Gastrocnemius medialis (tissue), 4 donors: ENCODE measurements at regions not wholly inside any gene's neighbourhood (a gene's known extent, or its start where the extent isn't known, plus 50 kb on each side); places are given as distances from the start of the nearest gene placed in this dataset.

ENCODE experiments used
- ATAC-seq, 2 donors: fragments of 150-250 bp; one replicate each; pipeline ENCODE4 v1.9.1; 2016
- DNase-seq, 2 donors: peaks; one replicate each; pipeline ENCODE4 v3.0.0-alpha.2; 2019
- H3K27ac ChIP-seq, 4 donors: fragments of 200-600 bp; sonication (generic); 1 replicate in 1 of 4; 2 replicates in 3 of 4; pipeline ENCODE4 v1.5.1; 2016 to 2018; ENCODE audit warnings: mild to moderate bottlenecking in 2 of 4, moderate library complexity in 1 of 4
- H3K27me3 ChIP-seq, 3 donors: fragments of 200-600 bp; sonication (generic) in 2 of 3; 1 replicate in 1 of 3; 2 replicates in 2 of 3; pipeline versions ENCODE4 v1.5.1 to v1.6.0; 2016 to 2019; ENCODE audit warnings: mild to moderate bottlenecking in 1 of 3, moderate library complexity in 1 of 3
- H3K36me3 ChIP-seq, 2 donors: fragments of 200-600 bp; sonication (generic) in 1 of 2; one replicate each; pipeline ENCODE4 v1.5.1; 2017 to 2018
- H3K4me1 ChIP-seq, 2 donors: fragments of 200-600 bp; sonication (generic) in 1 of 2; one replicate each; pipeline ENCODE4 v1.5.1; 2016 to 2017; ENCODE audit warnings: mild to moderate bottlenecking in 2 of 2
- H3K4me3 ChIP-seq, 4 donors: fragments of 200-600 bp; sonication (generic) in 3 of 4; 1 replicate in 1 of 4; 2 replicates in 3 of 4; pipeline ENCODE4 v1.5.1; 2016 to 2019; ENCODE audit warnings: mild to moderate bottlenecking in 2 of 4
- H3K9me3 ChIP-seq, 3 donors: fragments of 200-600 bp; sonication (generic) in 2 of 3; 1 replicate in 1 of 3; 2 replicates in 2 of 3; pipeline ENCODE4 v1.5.1; 2016 to 2019
- POLR2A ChIP-seq, 2 donors: fragments of 450-650 bp; IDR thresholded peaks; one replicate each; pipeline ENCODE4 v1.6.1; 2017; ENCODE audit warnings: antibody characterized with exemption in 2 of 2, mild to moderate bottlenecking in 2 of 2, moderate library complexity in 2 of 2
- in situ Hi-C, 4 donors: fragments of 200-750 bp; cut with MboI; loops; one replicate each; pipeline versions ENCODE4 v1.15.0 to v1.8.0; 2017; ENCODE audit warnings: low sequenced_read_pairs in 4 of 4
- intact Hi-C: fragments of 100-400 bp; cut with DNase I; formaldehyde crosslinking; loops from one replicate; pipeline ENCODE4 v1.15.1; 2023; ENCODE audit warnings: low total_unique reads
- TF ChIP-seq, protein P1 (sequence below), 5 experiments: fragments of 450-650 bp in 3 of 5; fragments of 200-600 bp in 2 of 5; sonication (generic) in 2 of 5; IDR thresholded peaks in 4 of 5; conservative IDR thresholded peaks in 1 of 5; 1 replicate in 4 of 5; 2 replicates in 1 of 5; pipeline ENCODE4 v1.5.1; 2016 to 2019; ENCODE audit warnings: antibody characterized with exemption in 5 of 5, mild to moderate bottlenecking in 3 of 5, moderate library complexity in 3 of 5

DNA sequence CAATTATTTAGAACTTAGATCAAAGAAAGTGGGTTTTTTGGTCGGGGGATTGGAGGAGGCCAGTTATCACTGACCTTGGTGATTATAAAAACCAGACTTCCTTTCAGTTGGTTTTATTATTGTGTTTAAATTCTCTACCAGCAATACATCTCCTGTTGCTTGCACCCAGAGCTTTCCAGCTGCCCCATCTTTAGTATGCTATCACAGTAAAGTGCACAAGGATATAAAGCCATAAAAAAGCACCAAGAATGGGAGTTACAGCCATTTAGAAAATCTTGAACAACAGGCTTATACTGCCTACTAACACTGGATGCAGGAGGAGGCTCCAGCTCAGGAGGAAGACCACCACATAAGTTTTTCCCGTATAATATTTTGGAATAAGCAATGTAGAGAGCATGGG lies 148.7 kb upstream of the OSR1 start:
- H3K9me3 ChIP-seq = no peaks in the 10 kb centered on the region
- no peak overlapping the region for H3K4me3 ChIP-seq
- H3K4me1 ChIP-seq = peaks cover 2 to 4% of the 10 kb centered on the region in 2 donors
- intact Hi-C loops = no loop called here
- ATAC-seq (no peak), DNase-seq (no peak)
- peaks cover 0 to 3% (median 0%) of the 10 kb centered on the region in 3 donors for H3K27me3 ChIP-seq
- no peak for TF ChIP-seq POLR2A (IDR thresholded peaks at IDR 0.05)
- TF ChIP-seq, protein P1, sequence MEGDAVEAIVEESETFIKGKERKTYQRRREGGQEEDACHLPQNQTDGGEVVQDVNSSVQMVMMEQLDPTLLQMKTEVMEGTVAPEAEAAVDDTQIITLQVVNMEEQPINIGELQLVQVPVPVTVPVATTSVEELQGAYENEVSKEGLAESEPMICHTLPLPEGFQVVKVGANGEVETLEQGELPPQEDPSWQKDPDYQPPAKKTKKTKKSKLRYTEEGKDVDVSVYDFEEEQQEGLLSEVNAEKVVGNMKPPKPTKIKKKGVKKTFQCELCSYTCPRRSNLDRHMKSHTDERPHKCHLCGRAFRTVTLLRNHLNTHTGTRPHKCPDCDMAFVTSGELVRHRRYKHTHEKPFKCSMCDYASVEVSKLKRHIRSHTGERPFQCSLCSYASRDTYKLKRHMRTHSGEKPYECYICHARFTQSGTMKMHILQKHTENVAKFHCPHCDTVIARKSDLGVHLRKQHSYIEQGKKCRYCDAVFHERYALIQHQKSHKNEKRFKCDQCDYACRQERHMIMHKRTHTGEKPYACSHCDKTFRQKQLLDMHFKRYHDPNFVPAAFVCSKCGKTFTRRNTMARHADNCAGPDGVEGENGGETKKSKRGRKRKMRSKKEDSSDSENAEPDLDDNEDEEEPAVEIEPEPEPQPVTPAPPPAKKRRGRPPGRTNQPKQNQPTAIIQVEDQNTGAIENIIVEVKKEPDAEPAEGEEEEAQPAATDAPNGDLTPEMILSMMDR (IDR thresholded peaks at IDR 0.05 in 4 of 5, conservative IDR thresholded peaks at IDR 0.05 in 1 of 5) = no peak
- no peak overlapping the region for H3K27ac ChIP-seq
- H3K36me3 ChIP-seq = no peaks in the 10 kb centered on the region
- in situ Hi-C loops = no loop called here

DNA sequence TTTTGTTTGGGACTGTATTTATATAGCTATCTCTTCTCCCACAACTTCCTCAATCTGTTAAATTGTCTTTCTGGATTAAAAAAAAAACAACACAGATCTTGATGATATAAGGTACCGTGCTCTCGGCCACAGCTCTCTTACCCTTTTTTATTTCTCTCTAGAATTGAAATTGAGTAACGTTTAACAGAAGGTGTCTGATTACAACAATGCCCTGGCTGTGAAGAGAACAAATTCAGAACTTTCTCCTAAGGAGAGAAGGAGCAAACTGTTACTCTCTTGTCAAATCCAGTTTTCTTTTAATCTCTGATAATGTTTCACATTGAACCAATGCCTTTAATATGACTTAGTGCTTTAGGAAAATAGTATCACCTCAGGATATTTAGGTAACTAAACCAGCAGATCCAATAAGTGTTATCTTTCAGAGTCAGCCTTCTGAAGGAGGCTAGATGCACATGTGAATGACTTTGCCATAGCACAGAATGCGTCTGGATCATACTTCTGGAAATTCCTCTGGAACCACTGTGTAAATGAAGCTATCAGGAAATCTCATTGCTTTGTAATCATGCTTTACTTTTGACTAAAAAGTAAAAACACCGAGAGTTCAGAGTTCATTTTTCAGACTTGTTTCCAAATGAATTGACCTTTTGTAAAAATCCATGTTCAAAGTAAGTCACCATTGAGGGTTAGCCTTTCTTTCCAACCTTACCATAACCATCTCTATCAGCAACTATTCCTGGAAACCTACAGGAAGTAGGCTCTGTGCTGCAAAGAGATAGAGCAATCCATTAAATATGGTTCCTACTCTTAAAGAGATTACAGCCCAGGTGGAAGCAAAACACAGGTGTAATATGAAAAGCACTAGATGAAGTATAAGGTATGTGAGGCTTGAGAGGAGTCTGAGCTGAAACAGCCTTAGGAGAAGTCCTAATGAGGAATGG lies 147.0 kb upstream of the OSR1 start:
- Histone ChIP-seq H3K27me3 (peaks cover 0 to 6% (median 0%) of the 10 kb centered on the region in 3 donors), H3K4me3 (no peak overlapping the region), H3K9me3 (no peaks in the 10 kb centered on the region), H3K4me1 (peaks cover 2 to 4% of the 10 kb centered on the region in 2 donors), H3K27ac (no peak overlapping the region), H3K36me3 (no peaks in the 10 kb centered on the region)
- in situ Hi-C loops = no loop called here
- ATAC-seq (no peak), DNase-seq (no peak)
- intact Hi-C loops = no loop called here
- TF ChIP-seq POLR2A (IDR thresholded peaks at IDR 0.05) = no peak
- TF ChIP-seq, protein P1 (IDR thresholded peaks at IDR 0.05 in 4 of 5, conservative IDR thresholded peaks at IDR 0.05 in 1 of 5) = no peak

GRCh38 chr2:19504400-19505198 lies 146.2 kb upstream of the OSR1 start:
- no peaks in the 10 kb centered on the region for H3K9me3 ChIP-seq
- H3K27me3 ChIP-seq = peaks cover 0 to 6% (median 0%) of the 10 kb centered on the region in 3 donors
- intact Hi-C loops (no loop called here), in situ Hi-C loops (no loop called here)
- peaks cover 2 to 4% of the 10 kb centered on the region in 2 donors for H3K4me1 ChIP-seq
- H3K36me3 ChIP-seq = no peaks in the 10 kb centered on the region
- DNase-seq = no peak
- no peak for ATAC-seq
- TF ChIP-seq, protein P1 (IDR thresholded peaks at IDR 0.05 in 4 of 5, conservative IDR thresholded peaks at IDR 0.05 in 1 of 5) = no peak
- TF ChIP-seq POLR2A (IDR thresholded peaks at IDR 0.05) = no peak
- no peak overlapping the region for H3K27ac ChIP-seq
- no peak overlapping the region for H3K4me3 ChIP-seq

DNA sequence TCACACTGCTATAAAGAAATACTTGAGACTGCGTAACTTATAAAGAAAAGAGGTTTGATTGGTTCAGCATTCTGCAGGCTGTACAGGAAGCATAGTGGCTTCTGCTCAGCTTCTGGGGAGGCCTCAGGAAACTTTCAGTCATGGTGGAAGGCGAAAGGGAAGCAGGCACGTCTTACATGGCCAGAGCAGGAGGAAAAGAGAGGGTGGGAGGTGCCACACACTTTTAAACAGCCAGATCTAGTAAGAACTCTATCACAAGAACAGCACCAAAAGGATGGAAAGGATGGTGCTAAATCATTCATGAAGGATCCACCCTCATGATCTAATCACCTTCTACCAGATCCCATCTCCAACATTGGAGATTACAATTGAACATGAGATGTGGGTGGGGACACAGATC lies 145.5 kb upstream of the OSR1 start:
- ATAC-seq (no peak), DNase-seq (no peak)
- Histone ChIP-seq H3K4me1 (peaks cover 2 to 4% of the 10 kb centered on the region in 2 donors), H3K4me3 (no peak overlapping the region), H3K27me3 (peaks cover 0 to 6% (median 0%) of the 10 kb centered on the region in 3 donors), H3K36me3 (no peaks in the 10 kb centered on the region), H3K27ac (no peak overlapping the region), H3K9me3 (no peaks in the 10 kb centered on the region)
- in situ Hi-C loops = no loop called here
- intact Hi-C loops = no loop called here
- TF ChIP-seq POLR2A (IDR thresholded peaks at IDR 0.05) = no peak
- TF ChIP-seq, protein P1 (IDR thresholded peaks at IDR 0.05 in 4 of 5, conservative IDR thresholded peaks at IDR 0.05 in 1 of 5) = no peak
